K562 (cell line): ENCODE measurements at regions not wholly inside any gene's neighbourhood (a gene's known extent, or its start where the extent isn't known, plus 50 kb on each side); places are given as distances from the start of the nearest gene placed in this dataset.

Source experiments
- ETV6 ChIP-seq, 3 experiments: fragments of 150-350 bp in 1 of 3; sonication (generic) in 1 of 3; formaldehyde crosslinking in 1 of 3; IDR thresholded peaks; 2 replicates each; pipeline versions ENCODE4 v1.6.1 to v1.8.0; 2014 to 2022; ENCODE audit warnings: borderline replicate concordance in 2 of 3, low read depth in 2 of 3, antibody characterized with exemption in 1 of 3, low read length in 1 of 3, mild to moderate bottlenecking in 1 of 3, missing genetic modification reagents in 1 of 3
- NFIC ChIP-seq: fragments of 450-650 bp; IDR thresholded peaks from 2 replicates; pipeline ENCODE4 v1.6.1; 2017; ENCODE audit warnings: mild to moderate bottlenecking, inconsistent platforms
- POLR2A ChIP-seq: fragments of 450-650 bp; conservative IDR thresholded peaks from 2 replicates; pipeline ENCODE4 v1.6.1; 2016
- SRF ChIP-seq, 2 experiments: fragments of 250-450, 450-650 bp in 1 of 2; sonication (Bioruptor Pico) in 1 of 2; sonication (generic) in 1 of 2; formaldehyde crosslinking; IDR thresholded peaks; 2 replicates each; pipeline versions ENCODE4 v1.5.0 to v1.5.1; 2020 to 2022; ENCODE audit warnings: mild to moderate bottlenecking in 1 of 2, missing genetic modification reagents in 1 of 2
- ZFP36 ChIP-seq: fragments of 150-350 bp; IDR thresholded peaks from 2 replicates; pipeline ENCODE4 v1.6.1; 2018; ENCODE audit warnings: low read length, low read depth; ENCODE audit not compliant: partially characterized antibody
- ZNF24 ChIP-seq: fragments of 450-650 bp; IDR thresholded peaks from 2 replicates; pipeline ENCODE4 v1.6.1; 2016

GRCh38 chr10:83713423-83713822 is 425.9 kb upstream of the GHITM start:
- TF ChIP-seq POLR2A (no peak), ZFP36 (no peak), SRF (CRISPR knock-in tag; IDR thresholded peaks at IDR 0.05) (no peak), ZNF24 (no peak), NFIC (no peak), ETV6 (IDR thresholded peaks at IDR 0.05; ENCODE audit: borderline replicate concordance in 1 of 2, low read depth in 2 of 2, low read length in 1 of 2) (no peak), ETV6 (CRISPR knock-in tag; IDR thresholded peaks at IDR 0.05; ENCODE audit: borderline replicate concordance) (no peak)
